ENCODE measurements at regions not wholly inside any gene's neighbourhood (a gene's known extent, or its start where the extent isn't known, plus 50 kb on each side); places are given as distances from the start of the nearest gene placed in this dataset.

DNA sequence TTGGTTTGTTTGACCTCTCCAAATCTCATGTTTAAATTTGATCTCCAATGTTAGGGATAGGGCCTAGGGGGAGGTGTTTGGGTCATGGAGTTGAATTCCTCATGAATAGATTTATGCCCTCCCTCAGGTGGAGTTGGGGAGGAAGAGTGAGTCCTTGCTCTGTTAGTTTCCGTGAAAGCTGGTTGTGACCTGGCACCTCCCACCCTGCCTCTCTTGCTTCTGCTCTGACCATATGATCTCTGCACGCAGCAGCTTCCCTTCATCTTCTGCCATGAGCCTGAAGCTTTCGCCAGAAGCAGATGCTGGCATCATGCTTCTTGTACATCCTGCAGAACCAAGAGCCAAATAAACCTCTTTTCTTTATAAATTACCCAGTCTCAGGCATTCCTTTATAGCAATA is 231.6 kb upstream of the ERBB4 start:
- no peaks in the 10 kb centered on the region for H3K36me3 ChIP-seq (ENCODE audit: control insufficient read depth, insufficient read depth, low read length)
- H4K20me1 ChIP-seq (replicated peaks; ENCODE audit: control insufficient read depth, insufficient read depth, low read length), result no peaks in the 10 kb centered on the region
- H3K27me3 ChIP-seq (ENCODE audit: control insufficient read depth in 2 of 2, insufficient read depth in 2 of 2, low read length in 2 of 2), result no peaks in the 10 kb centered on the region
- H3K79me2 ChIP-seq (ENCODE audit: control insufficient read depth, insufficient read depth, low read length), result no peaks in the 10 kb centered on the region
- ATAC-seq (no peak), DNase-seq (ENCODE audit: extremely low read depth in 1 of 4, low spot score in 3 of 4) (no peak), FAIRE-seq (no peak)
- ChIA-PET POLR2A (no interaction called here), CTCF (ENCODE audit: low intra/inter-chr PET ratio) (no interaction called here)
- no peaks in the 10 kb centered on the region for H3K9me3 ChIP-seq (replicated peaks; ENCODE audit: control insufficient read depth, insufficient read depth, low read depth, low read length)
- TF ChIP-seq ZNF512 (tag; IDR thresholded peaks at IDR 0.05) (no peak), KAT2B (IDR thresholded peaks at IDR 0.05; ENCODE audit: low read depth, low read length) (no peak), PTTG1 (tag; IDR thresholded peaks at IDR 0.05; ENCODE audit: low read depth) (no peak), FOXA1 (IDR thresholded peaks at IDR 0.05; ENCODE audit: borderline replicate concordance) (no peak), HNRNPUL1 (IDR thresholded peaks at IDR 0.05; ENCODE audit: low read length) (no peak), JUN (IDR thresholded peaks at IDR 0.05; ENCODE audit: borderline replicate concordance, low read depth, low read length) (no peak), JUN (CRISPR knock-in tag; IDR thresholded peaks at IDR 0.05; ENCODE audit: borderline replicate concordance) (no peak), FOXK1 (CRISPR knock-in tag; IDR thresholded peaks at IDR 0.05; ENCODE audit: borderline replicate concordance) (no peak), SPI1 (IDR thresholded peaks at IDR 0.05; ENCODE audit: borderline replicate concordance, low read depth, low read length) (no peak)
- no peak overlapping the region for H3K27ac ChIP-seq (ENCODE audit: extremely low read depth, low read depth, low read length)
- WGBS (ENCODE audit: insufficient coverage, low coverage, missing lambda C conversion rate), result 0% methylated on average over 3 of the region's 3 CpGs
- no peak overlapping the region for H3K9ac ChIP-seq (ENCODE audit: insufficient read depth in 1 of 2, low read depth in 2 of 2, low read length in 2 of 2)
- no peak overlapping the region for H3K4me2 ChIP-seq (ENCODE audit: insufficient read depth, low read length)
- no peaks in the 10 kb centered on the region for H3K4me1 ChIP-seq (replicated peaks in 1 of 2; ENCODE audit: control insufficient read depth in 2 of 2, insufficient read depth in 2 of 2, low read length in 2 of 2)
- no peaks in the 10 kb centered on the region for H3K9me1 ChIP-seq (ENCODE audit: control insufficient read depth, insufficient read depth, low read length)
- intact Hi-C loops (cut with micrococcal nuclease) (no loop called here), in situ Hi-C loops (cut with MboI) (no loop called here)
- H3K4me3 ChIP-seq, result no peak overlapping the region
- BruUV-seq (replicated peaks), result no TSS peak
- no peak overlapping the region for H2AFZ ChIP-seq (ENCODE audit: low read depth, low read length)

Measured in K562 (cell line).